HG03378 (cell line): ENCODE measurements at regions not wholly inside any gene's neighbourhood (a gene's known extent, or its start where the extent isn't known, plus 50 kb on each side); places are given as distances from the start of the nearest gene placed in this dataset.

Source experiments
- ATAC-seq: cut with Tn5 transposase; IDR thresholded peaks from one replicate; pipeline ENCODE4 v1.9.1; 2021; ENCODE audit warnings: mild to moderate bottlenecking, moderate library complexity; ENCODE audit not compliant: unreplicated experiment

- ATAC-seq: no peak
Measured at GRCh38 chr9:18018661-18019060, 439.8 kb downstream of the SH3GL2 start.

- no peak for ATAC-seq
Measured at GRCh38 chr9:18020121-18020745, 441.4 kb downstream of the SH3GL2 start.

DNA sequence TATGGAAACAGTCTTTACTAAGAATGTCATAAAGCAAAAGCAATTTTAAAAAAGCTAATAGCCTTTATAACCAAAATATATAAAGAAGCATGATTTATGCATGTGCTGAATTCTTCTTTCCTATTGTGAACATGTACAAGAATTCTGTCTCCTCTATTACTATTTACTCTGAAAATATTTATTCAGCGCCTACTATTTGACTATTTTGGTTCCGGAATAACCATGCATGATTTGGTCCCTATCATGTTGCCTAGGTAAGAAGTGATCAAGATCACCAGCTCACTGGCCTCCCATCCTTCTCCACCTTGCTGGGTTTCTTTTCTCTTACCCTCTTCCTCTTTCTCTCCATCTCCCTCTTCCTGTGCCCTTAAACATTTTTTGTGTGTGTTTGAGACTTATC lies 443.8 kb downstream of the SH3GL2 start:
- no peak for ATAC-seq

GRCh38 chr9:18023332-18023731 lies 444.5 kb downstream of the SH3GL2 start:
- no peak for ATAC-seq

DNA sequence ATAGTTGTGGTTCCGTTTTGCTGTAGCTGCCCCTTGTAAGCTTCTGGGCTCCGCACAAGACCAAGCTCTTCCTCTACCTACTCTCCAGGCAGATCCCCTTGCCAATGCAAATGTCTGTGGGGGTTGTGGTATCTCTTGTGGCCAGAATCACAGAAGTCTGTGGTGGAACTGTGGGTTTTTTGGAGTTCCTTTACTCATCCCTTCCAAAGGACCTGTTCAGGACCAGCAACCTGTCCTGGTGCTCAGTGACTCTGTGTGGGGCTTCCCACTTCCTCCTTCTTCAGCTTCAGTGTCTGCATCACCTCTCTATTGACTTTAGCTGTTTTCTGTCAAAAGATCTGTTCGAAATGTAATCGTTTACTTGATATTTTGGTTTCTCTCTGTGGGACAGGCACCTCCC lies 441.3 kb upstream of the ADAMTSL1 start:
- ATAC-seq: no peak

- ATAC-seq: no peak
Measured at GRCh38 chr9:18036422-18037187, 437.3 kb upstream of the ADAMTSL1 start.

DNA sequence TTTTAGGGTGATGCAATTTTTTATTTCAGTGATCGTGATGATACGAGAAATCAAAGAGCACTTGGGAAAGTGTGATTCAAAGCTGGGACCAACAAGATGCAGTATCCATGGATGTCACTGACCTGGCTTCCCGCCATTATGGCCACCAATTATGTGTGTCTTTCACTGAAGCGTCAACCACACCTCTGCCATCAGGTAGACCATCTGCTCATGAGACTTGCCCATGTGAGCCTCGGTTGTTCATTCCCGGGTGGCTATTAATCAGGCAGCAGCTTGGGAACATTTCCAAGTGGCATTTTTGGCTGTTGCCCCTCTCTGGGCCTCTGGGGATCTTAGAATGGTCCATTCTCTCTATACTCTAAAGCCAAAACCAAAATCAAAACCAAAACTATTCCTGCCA lies 436.0 kb upstream of the ADAMTSL1 start:
- no peak for ATAC-seq

DNA sequence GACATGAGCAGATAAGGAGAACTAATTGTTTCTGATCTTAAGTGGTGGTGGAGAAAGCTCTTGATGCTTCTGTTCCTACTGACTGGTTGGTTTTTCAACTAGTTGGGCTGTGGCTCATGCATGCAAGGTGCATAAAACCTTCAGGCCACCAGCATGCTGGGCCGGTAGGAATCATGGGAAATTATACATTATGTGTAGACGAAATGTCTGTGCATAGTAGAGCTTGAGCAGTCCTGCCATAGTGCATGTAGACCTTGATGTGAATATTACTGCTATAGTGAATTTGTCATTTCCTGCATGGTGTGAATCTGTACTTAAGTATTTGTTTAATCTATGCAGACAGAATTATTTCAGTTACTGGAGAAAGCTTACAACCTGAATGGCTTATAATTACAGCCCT lies 433.6 kb upstream of the ADAMTSL1 start:
- no peak for ATAC-seq

DNA sequence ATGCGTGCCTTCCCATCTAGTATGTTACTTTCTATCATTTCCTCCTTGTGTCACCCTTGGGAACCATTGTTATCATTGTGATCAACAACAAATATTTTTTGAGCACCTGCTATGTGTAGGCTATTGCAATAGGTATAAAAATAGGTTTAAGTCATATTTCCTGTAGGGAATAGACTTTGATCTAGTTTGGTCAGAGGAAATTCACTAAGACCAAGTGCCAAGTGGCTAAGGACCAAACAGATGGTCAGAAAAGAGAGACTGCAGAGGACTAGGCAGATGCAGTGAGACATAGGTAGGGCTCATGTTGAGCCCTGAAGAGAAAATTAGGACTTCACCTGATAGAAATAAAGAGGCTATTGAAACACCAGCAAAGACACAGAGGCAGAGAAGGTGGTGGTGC lies 430.0 kb upstream of the ADAMTSL1 start:
- ATAC-seq: no peak

DNA sequence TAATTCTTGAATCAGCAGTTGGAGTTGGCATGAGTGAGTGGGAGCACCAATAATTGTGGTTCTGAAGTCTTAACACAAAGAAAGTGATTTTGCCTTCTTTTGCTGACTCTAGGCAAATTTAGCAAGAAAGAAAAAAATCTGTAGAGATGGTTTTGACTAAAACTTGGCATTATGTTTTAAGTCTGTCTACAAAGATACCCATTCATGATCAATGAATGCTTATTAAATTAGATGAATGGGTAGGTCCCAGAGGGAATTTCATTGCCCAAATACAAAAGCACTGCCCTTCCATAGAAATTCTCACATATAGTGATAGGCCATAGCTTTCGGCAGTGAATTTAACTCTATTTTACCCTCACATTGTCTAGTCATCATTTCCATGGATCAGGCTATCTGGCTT lies 428.6 kb upstream of the ADAMTSL1 start:
- no peak for ATAC-seq

GRCh38 chr9:18046068-18046467 lies 427.9 kb upstream of the ADAMTSL1 start:
- ATAC-seq: no peak

DNA sequence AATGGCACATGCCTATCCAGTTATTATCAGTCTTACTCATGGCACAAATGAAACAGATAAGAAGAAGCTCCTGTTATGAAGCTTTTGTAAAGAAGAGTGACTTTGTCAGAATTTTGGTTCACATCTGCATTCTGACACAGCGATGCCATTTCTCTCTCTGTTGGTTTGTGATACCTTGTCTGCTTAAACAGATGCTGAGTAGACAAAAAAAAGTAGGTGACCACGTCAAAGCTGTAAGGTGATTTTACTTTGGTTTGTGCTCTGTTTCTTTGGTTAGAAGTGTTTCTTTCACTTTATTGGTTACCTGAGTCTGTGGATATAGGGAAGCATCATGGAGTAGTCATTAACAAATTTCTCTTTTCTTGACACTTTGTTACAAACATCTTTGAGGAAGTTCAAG lies 422.3 kb upstream of the ADAMTSL1 start:
- ATAC-seq: no peak

- no peak for ATAC-seq
Measured at GRCh38 chr9:18052060-18052459, 421.9 kb upstream of the ADAMTSL1 start.

- ATAC-seq: peak; percentile 12
Measured at GRCh38 chr9:18056269-18056992, 417.5 kb upstream of the ADAMTSL1 start.

- peak; percentile 98 for ATAC-seq
Measured at GRCh38 chr9:18056993-18057369, 417.0 kb upstream of the ADAMTSL1 start.

DNA sequence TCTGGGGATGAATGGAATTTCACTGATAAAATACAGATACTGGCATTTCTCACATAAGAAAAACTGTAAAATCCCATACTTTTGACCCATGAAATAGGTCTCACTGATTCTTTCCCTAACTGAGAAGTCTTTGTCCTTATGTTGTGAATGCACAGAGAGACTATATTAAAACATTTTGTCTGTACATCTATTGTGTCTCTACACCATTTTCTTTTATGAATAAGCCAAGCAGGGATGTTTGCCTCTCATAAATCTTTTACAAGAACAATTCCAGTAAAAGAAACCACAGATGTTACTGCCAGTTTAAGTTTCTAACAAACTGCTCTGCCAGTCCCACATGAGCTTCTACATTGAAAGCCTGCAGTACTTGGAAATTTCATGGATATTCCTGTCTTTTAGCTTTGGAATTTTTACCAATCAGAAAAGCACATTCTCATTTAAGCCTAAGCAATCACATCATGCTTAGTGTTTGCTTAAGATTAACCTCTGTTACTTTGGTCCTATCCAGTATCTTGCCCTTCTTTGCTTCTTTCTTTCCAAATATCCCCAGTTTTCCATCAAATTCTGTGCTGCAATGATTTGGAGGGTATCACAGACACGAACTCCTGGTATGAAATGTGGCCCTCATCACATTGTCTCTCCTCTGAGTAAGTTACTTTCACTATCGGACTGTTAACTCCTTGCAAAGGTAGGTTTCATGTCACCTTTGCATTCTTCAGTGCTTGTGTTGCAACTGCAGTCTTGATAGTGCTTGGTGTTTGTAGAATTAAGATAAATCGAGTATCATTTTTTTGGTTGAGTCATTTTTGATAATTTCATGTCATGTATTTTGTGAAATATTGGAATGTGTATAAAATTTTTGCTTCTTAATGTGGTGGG lies 415.1 kb upstream of the ADAMTSL1 start:
- no peak for ATAC-seq

- no peak for ATAC-seq
Measured at GRCh38 chr9:18059447-18059846, 414.5 kb upstream of the ADAMTSL1 start.

DNA sequence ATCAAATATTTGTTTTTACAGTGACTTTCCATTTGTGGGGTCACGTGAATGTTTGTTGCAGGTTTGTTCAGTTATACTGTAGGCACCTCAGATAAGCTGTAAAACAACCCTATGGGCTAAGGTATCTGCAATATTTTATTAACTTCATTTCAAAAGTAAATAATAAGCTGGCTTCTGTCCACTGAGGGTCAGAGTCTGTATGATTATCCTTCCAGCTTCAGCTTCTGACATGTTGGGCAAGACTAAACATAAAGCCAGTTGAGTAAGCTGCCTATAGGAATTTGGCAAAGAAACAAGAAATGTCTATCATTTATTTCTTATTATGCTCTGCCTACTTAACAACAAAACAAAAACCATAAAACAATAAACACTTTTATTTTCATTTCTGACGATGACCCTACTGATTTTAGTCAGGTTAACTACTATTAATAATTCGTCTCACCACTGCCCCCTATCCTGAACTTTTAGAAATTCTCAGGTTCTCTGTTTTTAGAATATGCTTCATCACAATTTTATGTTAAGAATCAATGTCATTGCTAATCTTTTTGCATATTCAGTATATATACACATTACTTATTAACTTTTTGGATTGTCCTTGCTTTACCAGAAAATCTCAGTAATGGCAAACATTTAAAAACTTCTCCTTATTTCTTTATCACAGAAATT lies 413.6 kb upstream of the ADAMTSL1 start:
- ATAC-seq: no peak

DNA sequence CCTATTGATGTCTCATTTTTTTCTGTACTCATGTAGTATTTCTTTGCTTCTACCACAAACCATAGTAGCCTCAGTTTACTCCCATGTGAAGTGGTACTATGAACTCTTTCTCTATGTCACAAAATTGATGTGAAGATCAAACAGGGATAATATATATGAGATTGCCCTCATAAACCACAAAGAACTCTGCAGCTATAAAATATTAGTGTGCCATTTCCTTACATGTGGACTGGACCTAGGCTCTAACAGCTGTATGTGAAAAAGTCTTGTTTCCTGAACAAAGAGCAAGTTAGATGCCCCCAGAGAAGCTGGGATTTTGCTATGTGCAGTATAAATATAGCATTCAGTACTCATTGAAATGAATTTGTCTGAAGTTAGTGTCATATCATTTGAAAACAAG lies 412.6 kb upstream of the ADAMTSL1 start:
- ATAC-seq: no peak

- no peak for ATAC-seq
Measured at GRCh38 chr9:18061856-18062255, 412.1 kb upstream of the ADAMTSL1 start.
